Stimulated activated CD4-positive, alpha-beta T cell treated with anti-CD3 and anti-CD28 coated beads, TNF-alpha, amount 100 ng/mL, for 1 hour (primary cell): ENCODE measurements at regions not wholly inside any gene's neighbourhood (a gene's known extent, or its start where the extent isn't known, plus 50 kb on each side); places are given as distances from the start of the nearest gene placed in this dataset.

Experiments used
- DNase-seq, 3 donors: peaks; one replicate each; pipeline ENCODE4 v3.0.0-alpha.2; 2020; ENCODE audit warnings: low read depth in 3 of 3, low spot score in 1 of 3

DNA sequence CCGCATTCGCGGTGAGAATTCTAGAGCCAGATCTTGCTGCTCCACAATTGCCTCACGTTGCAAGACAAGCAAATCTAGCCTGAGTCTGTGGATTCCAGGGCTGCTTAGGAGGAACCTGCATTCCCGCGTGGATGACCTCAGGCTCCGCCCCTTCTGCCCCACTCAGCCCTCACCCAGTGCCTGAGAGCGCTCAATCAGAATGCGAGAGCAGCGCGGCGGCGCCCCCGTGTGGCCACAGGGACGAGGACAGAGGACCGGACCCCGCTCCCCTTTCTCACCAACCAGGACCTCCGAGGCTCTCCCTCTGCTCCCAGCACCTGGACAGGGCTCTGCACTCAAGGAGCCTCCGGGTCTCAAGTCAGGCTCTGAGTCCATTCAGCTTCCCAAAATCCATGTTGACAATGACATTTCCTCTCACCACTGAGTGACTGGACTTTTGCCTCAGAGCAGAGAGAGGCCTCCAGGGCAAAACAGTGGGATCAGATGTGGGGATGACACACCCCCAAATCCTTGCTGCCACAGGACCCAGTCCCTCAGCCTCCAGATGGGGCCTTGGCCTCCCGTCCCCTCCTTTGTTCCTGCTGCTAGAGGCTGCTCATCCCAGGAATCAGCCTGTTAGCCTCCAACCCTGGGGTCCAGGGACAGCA, 52.0 kb downstream of the RPP21 start:
- DNase-seq: peak; percentile 60 to 87 (median 69)

GRCh38 chr6:30397697-30398096, 52.7 kb downstream of the RPP21 start:
- DNase-seq: no peak

DNA sequence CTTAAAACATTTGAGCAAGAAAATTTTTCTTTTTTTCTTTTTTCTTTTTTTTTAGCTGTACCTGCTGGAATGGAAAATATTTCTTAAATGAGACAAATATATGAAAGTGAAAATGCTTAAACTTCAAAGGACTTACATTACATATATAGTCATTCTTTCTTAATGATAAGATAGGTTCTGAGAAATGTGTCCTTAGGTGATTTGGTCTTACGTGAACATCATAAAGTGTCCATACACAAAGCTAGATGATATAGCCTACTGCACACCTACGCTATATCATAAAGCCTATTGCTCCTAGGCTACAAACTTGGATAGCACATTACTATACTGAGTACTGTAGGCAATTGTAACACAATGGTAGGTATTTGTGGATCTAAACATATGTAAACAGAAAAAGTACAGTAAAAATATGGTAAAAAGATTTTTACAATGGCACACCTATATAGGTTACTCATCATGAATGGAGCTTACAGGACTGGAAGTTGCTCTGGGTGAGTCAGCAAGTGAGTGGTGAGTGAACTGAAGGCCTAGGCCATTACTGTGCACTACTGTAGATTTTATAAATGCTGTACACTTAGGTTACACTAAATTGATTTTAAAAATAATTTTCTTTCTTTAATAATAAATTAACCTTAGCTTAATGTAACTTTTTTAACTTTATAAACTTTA, 54.6 kb downstream of the RPP21 start:
- no peak for DNase-seq

GRCh38 chr6:30405934-30406333, 61.0 kb downstream of the RPP21 start:
- no peak for DNase-seq

DNA sequence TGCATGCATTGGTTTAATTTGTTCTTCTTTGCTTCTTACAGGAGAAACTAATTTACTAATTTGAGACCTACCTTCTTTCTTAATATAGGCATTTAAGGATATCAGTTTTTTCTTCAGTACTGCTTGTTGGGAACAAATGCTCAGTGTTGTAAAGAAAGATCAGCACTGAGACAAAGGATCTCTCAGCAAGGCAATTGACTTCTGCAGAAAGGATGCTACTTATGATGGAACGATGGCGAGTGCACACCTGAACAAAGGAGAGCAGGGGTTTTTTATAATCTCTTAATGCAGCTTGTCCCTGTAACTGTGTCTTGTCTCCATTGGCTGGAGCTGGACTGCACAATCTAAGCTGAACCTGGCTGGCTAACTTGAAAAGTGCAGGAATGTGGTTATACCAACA, 64.2 kb downstream of the RPP21 start:
- no peak for DNase-seq

- peak; percentile 8 to 32 (median 31) for DNase-seq
Observed at GRCh38 chr6:30411515-30412207, 66.7 kb downstream of the RPP21 start.

GRCh38 chr6:30418448-30418847, 70.9 kb upstream of the HLA-E start:
- DNase-seq: no peak

- DNase-seq: no peak
Observed at GRCh38 chr6:30424549-30424948, 64.8 kb upstream of the HLA-E start.
